IMR-90 (cell line): ENCODE measurements at regions not wholly inside any gene's neighbourhood (a gene's known extent, or its start where the extent isn't known, plus 50 kb on each side); places are given as distances from the start of the nearest gene placed in this dataset.

ENCODE experiments used
- ATAC-seq: fragments of 200-7000 bp; cut with Tn5 transposase; 2 replicates; pipeline ENCODE4 v1.9.1; 2020; ENCODE audit warnings: low read depth, mild to moderate bottlenecking, moderate library complexity
- BruUV-seq: library from RNA; stranded (reverse); fragments of 400-500 nt; replicated peaks from 2 replicates; lab custom pipeline; 2021; lab: Mats Ljungman, UMichigan
- CTCF ChIA-PET: fragments of 300-600 bp; formaldehyde crosslinking; extraction: SDS; loops from one replicate; lab custom pipeline; 2021; ENCODE audit warnings: antibody characterized with exemption; lab: Yijun Ruan, JAX
- POLR2A ChIA-PET: fragments of 300-600 bp; sonication (Branson Sonifier 250); formaldehyde crosslinking; loops from one replicate; lab custom pipeline; 2022; ENCODE audit warnings: antibody characterized with exemption; ENCODE audit not compliant: unreplicated experiment; lab: Charles Lee
- DNase-seq: peaks from one replicate; pipeline ENCODE4 v3.0.0; 2013
- H2AFZ ChIP-seq: replicated peaks from 2 replicates; pipeline ENCODE3; 2013; ENCODE audit warnings: low read length, mild to moderate bottlenecking; ENCODE audit not compliant: poor library complexity
- H2AK5ac ChIP-seq: 2 replicates; pipeline ENCODE4 v1.6.1; 2013; ENCODE audit warnings: low read depth, low read length, inconsistent platforms
- H2AK9ac ChIP-seq: replicated peaks from 2 replicates; pipeline ENCODE3; 2013; ENCODE audit warnings: mild to moderate bottlenecking, low read depth, low read length, moderate library complexity; ENCODE audit not compliant: poor library complexity
- H2BK120ac ChIP-seq: 2 replicates; pipeline ENCODE4 v1.6.1; 2013; ENCODE audit warnings: low read depth, low read length, inconsistent platforms
- H2BK15ac ChIP-seq: 3 replicates; pipeline ENCODE4 v1.6.1; 2013; ENCODE audit warnings: low read depth, low read length, inconsistent platforms
- H2BK20ac ChIP-seq: 2 replicates; pipeline ENCODE4 v1.6.1; 2013; ENCODE audit warnings: low read depth, mild to moderate bottlenecking, inconsistent platforms, low read length, moderate library complexity
- H2BK5ac ChIP-seq: 2 replicates; pipeline ENCODE4 v1.6.1; 2013; ENCODE audit warnings: mild to moderate bottlenecking, low read depth, low read length, inconsistent platforms; ENCODE audit not compliant: poor library complexity, severe bottlenecking
- H3K14ac ChIP-seq: replicated peaks from 2 replicates; pipeline ENCODE4 v1.6.1; 2013; ENCODE audit warnings: low read depth, low read length, inconsistent platforms
- H3K18ac ChIP-seq: 2 replicates; pipeline ENCODE4 v1.6.1; 2013; ENCODE audit warnings: low read depth, low read length, control low read depth
- H3K23ac ChIP-seq: 2 replicates; pipeline ENCODE4 v1.6.1; 2013; ENCODE audit warnings: low read depth, low read length, inconsistent platforms
- H3K27ac ChIP-seq: 2 replicates; pipeline ENCODE4 v1.5.1; 2013; ENCODE audit warnings: mild to moderate bottlenecking, control low read depth, low read length; ENCODE audit not compliant: insufficient read depth
- H3K27me3 ChIP-seq: 2 replicates; pipeline ENCODE4 v1.6.1; 2013; ENCODE audit warnings: low read length; ENCODE audit not compliant: control insufficient read depth, insufficient read depth
- H3K36me3 ChIP-seq: 2 replicates; pipeline ENCODE4 v1.6.1; 2013; ENCODE audit warnings: low read length, mixed read lengths; ENCODE audit not compliant: control insufficient read depth, insufficient read depth
- H3K4ac ChIP-seq: 2 replicates; pipeline ENCODE4 v1.6.1; 2013; ENCODE audit warnings: low read depth, low read length, inconsistent platforms
- H3K4me1 ChIP-seq: 2 replicates; pipeline ENCODE4 v1.6.1; 2013; ENCODE audit warnings: low read length, mixed read lengths; ENCODE audit not compliant: control insufficient read depth, insufficient read depth
- H3K4me2 ChIP-seq: 2 replicates; pipeline ENCODE4 v1.6.1; 2013; ENCODE audit warnings: low read depth, mild to moderate bottlenecking, control low read depth, low read length, moderate library complexity
- H3K4me3 ChIP-seq: 2 replicates; pipeline ENCODE4 v1.5.1; 2013; ENCODE audit warnings: low read depth, mild to moderate bottlenecking, control low read depth, low read length, moderate library complexity; ENCODE audit not compliant: insufficient read depth
- H3K56ac ChIP-seq: 2 replicates; pipeline ENCODE4 v1.6.1; 2013; ENCODE audit warnings: low read length, inconsistent platforms; ENCODE audit not compliant: insufficient read depth; ENCODE audit errors: extremely low read depth
- H3K79me1 ChIP-seq, 2 experiments: 2 replicates each; pipeline ENCODE4 v1.6.1; 2013; ENCODE audit warnings: low read length in 2 of 2, inconsistent platforms in 1 of 2, low read depth in 1 of 2
- H3K9ac ChIP-seq: 2 replicates; pipeline ENCODE4 v1.6.1; 2013; ENCODE audit warnings: low read depth, low read length, control low read depth
- H3K9me1 ChIP-seq: 2 replicates; pipeline ENCODE4 v1.6.1; 2013; ENCODE audit warnings: low read length, inconsistent platforms; ENCODE audit not compliant: insufficient read depth
- H3K9me3 ChIP-seq: 2 replicates; pipeline ENCODE4 v1.6.1; 2013; ENCODE audit warnings: low read length; ENCODE audit not compliant: control insufficient read depth, insufficient read depth
- H4K20me1 ChIP-seq: 2 replicates; pipeline ENCODE4 v1.6.1; 2013; ENCODE audit warnings: low read length, inconsistent platforms; ENCODE audit not compliant: insufficient read depth
- H4K5ac ChIP-seq: 2 replicates; pipeline ENCODE4 v1.6.1; 2013; ENCODE audit warnings: mild to moderate bottlenecking, low read depth, low read length, control low read depth
- H4K8ac ChIP-seq, 2 experiments: 2 replicates each; pipeline ENCODE4 v1.6.1; 2013; ENCODE audit warnings: low read depth in 2 of 2, low read length in 2 of 2, control low read depth in 1 of 2, inconsistent platforms in 1 of 2
- H4K91ac ChIP-seq: 2 replicates; pipeline ENCODE4 v1.6.1; 2013; ENCODE audit warnings: low read depth, low read length, inconsistent platforms; ENCODE audit not compliant: insufficient read depth
- BHLHE40 ChIP-seq: fragments of 150-350 bp; IDR thresholded peaks from 2 replicates; pipeline ENCODE4 v1.6.1; 2016; ENCODE audit warnings: mild to moderate bottlenecking, low read depth, low read length
- CHD1 ChIP-seq: IDR thresholded peaks from 2 replicates; pipeline ENCODE4 v1.6.1; 2012; ENCODE audit warnings: low read depth, low read length, improper control_type of control experiment
- FOS ChIP-seq: fragments of 150-350 bp; IDR thresholded peaks from 2 replicates; pipeline ENCODE4 v1.6.1; 2016; ENCODE audit warnings: low read depth, low read length
- MAFK ChIP-seq: IDR thresholded peaks from 2 replicates; pipeline ENCODE4 v1.6.1; 2012; ENCODE audit warnings: low read depth, low read length, improper control_type of control experiment
- MAZ ChIP-seq: IDR thresholded peaks from 2 replicates; pipeline ENCODE4 v1.6.1; 2012; ENCODE audit warnings: low read depth, mild to moderate bottlenecking, low read length, improper control_type of control experiment, moderate library complexity, borderline replicate concordance
- RCOR1 ChIP-seq: IDR thresholded peaks from 2 replicates; pipeline ENCODE4 v1.6.1; 2012; ENCODE audit warnings: mild to moderate bottlenecking, low read length, improper control_type of control experiment; ENCODE audit not compliant: insufficient replicate concordance
- SMC3 ChIP-seq: fragments of 150-350 bp; IDR thresholded peaks from 2 replicates; pipeline ENCODE4 v1.6.1; 2016; ENCODE audit warnings: low read depth, mild to moderate bottlenecking, antibody characterized with exemption, low read length, moderate library complexity
- WGBS, 2 experiments: methylation state at CpG; one replicate each; pipeline versions ENCODE4 v1.1.5 to v1.1.7; 2013; ENCODE audit warnings: missing lambda C conversion rate in 2 of 2; ENCODE audit not compliant: insufficient read length in 1 of 2; ENCODE audit errors: extremely low coverage in 2 of 2; 5-methylcytosine and 5-hydroxymethylcytosine counted together
- dilution Hi-C: fragments of 300-500 bp; cut with HindIII; formaldehyde crosslinking; loops from one replicate; pipeline ENCODE4 v1.14.3; 2018; ENCODE audit warnings: low sequenced_read_pairs; ENCODE audit not compliant: unreplicated experiment
- in situ Hi-C: fragments of 300-500 bp; cut with MboI; formaldehyde crosslinking; loops from 3 replicates; pipeline ENCODE4 v1.14.3; 2019; ENCODE audit warnings: low sequenced_read_pairs, inconsistent platforms, mixed read lengths
- intact Hi-C: fragments of 100-400 bp; cut with micrococcal nuclease; formaldehyde crosslinking; loops from 2 replicates; pipeline ENCODE4 v1.10.0; 2022

- DNase-seq (no peak), ATAC-seq (no peak)
- WGBS, 2 experiments = no CpG with 5 or more reads among the region's 1 CpG
- Histone ChIP-seq H3K36me3 (no peaks in the 10 kb centered on the region), H3K14ac (no peak overlapping the region), H3K4me2 (no peak overlapping the region), H3K56ac (no peak overlapping the region), H2BK20ac (no peak overlapping the region), H3K18ac (no peak overlapping the region), H4K91ac (no peak overlapping the region), H4K20me1 (no peaks in the 10 kb centered on the region), H3K4me3 (no peak overlapping the region), H3K9ac (no peak overlapping the region), H3K4ac (no peak overlapping the region), H2BK15ac (no peak overlapping the region), H4K5ac (no peak overlapping the region), H3K9me3 (peaks cover 6% of the 10 kb centered on the region), H3K27ac (no peak overlapping the region), H3K27me3 (no peaks in the 10 kb centered on the region), H2AK9ac (no peak overlapping the region), H2BK120ac (no peak overlapping the region), H4K8ac (no peak overlapping the region), H2BK5ac (no peak overlapping the region), H2AK5ac (no peak overlapping the region), H3K4me1 (no peaks in the 10 kb centered on the region), H2AFZ (no peak overlapping the region), H3K9me1 (no peaks in the 10 kb centered on the region), H3K79me1 (no peaks in the 10 kb centered on the region), H3K23ac (no peak overlapping the region)
- TF ChIP-seq MAZ = no peak
- TF ChIP-seq FOS = no peak
- TF ChIP-seq SMC3 = no peak
- no peak for TF ChIP-seq BHLHE40
- TF ChIP-seq RCOR1 = no peak
- TF ChIP-seq CHD1 = no peak
- no peak for TF ChIP-seq MAFK
- ChIA-PET CTCF (no interaction called here), POLR2A (no interaction called here)
- in situ Hi-C loops (no loop called here), dilution Hi-C loops (no loop called here), intact Hi-C loops (no loop called here)
- BruUV-seq = no TSS peak
Measured at GRCh38 chr4:171561419-171561818, 251.8 kb upstream of the GALNTL6 start.
